ENCODE measurements at regions not wholly inside any gene's neighbourhood (a gene's known extent, or its start where the extent isn't known, plus 50 kb on each side); places are given as distances from the start of the nearest gene placed in this dataset.

DNA sequence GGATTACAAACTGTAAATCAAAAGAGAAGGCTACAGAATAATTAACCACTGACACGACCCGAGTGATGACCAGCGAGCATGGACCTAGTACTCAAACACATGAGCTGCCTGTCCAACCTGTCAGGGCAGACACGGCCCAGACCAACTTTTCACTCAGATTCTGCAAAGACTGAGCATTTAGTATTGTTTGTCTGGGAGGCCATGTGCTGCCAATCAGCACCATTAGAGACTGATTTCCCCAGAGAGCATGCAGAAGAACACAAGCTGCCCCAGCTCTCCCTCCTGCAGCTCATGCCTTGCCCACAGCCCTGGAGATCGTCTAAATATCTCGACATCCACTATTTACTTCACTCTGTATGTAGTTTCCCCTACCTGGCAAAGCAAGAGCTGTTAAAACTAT is 172.6 kb upstream of the INHBA start:
- Histone ChIP-seq H3K27me3 (ENCODE audit: control insufficient read depth in 4 of 4, insufficient read depth in 4 of 4, low read length in 3 of 4) (peaks cover 0 to 4% (median 0%) of the 10 kb centered on the region in 4 donors), H3K36me3 (ENCODE audit: control insufficient read depth in 4 of 4, insufficient read depth in 3 of 4, low read depth in 1 of 4, low read length in 3 of 4) (no peaks in the 10 kb centered on the region), H3K27ac (ENCODE audit: low read depth in 1 of 2, low read length in 2 of 2) (no peak overlapping the region), H3K4me1 (ENCODE audit: control insufficient read depth in 4 of 4, insufficient read depth in 4 of 4, low read length in 3 of 4) (no peaks in the 10 kb centered on the region), H3K4me3 (ENCODE audit: low read depth in 1 of 3, low read length in 3 of 3) (no peak overlapping the region), H3K9me3 (ENCODE audit: control insufficient read depth in 4 of 4, low read length in 3 of 4) (no peaks in the 10 kb centered on the region), H3K9ac (ENCODE audit: low read depth in 1 of 2, low read length in 2 of 2) (no peak overlapping the region)
- WGBS = 62% methylated on average over 6 of the region's 6 CpGs
- TF ChIP-seq, protein P1, sequence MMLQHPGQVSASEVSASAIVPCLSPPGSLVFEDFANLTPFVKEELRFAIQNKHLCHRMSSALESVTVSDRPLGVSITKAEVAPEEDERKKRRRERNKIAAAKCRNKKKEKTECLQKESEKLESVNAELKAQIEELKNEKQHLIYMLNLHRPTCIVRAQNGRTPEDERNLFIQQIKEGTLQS (IDR thresholded peaks at IDR 0.05) = no peak
- TF ChIP-seq SP1 (IDR thresholded peaks at IDR 0.05) (no peak), JUND (IDR thresholded peaks at IDR 0.05) (no peak), HNF4G (IDR thresholded peaks at IDR 0.05) (no peak), NR2F2 (IDR thresholded peaks at IDR 0.05) (no peak), FOXA1 (IDR thresholded peaks at IDR 0.05) (no peak), EGR1 (IDR thresholded peaks at IDR 0.05; ENCODE audit: low read depth in 2 of 2) (no peak), YY1 (IDR thresholded peaks at IDR 0.05) (no peak), HNF4A (conservative IDR thresholded peaks at IDR 0.05) (no peak), GABPA (IDR thresholded peaks at IDR 0.05 in 1 of 2, conservative IDR thresholded peaks at IDR 0.05 in 1 of 2) (no peak), RXRA (IDR thresholded peaks at IDR 0.05) (no peak), RAD21 (IDR thresholded peaks at IDR 0.05) (no peak), FOXA2 (IDR thresholded peaks at IDR 0.05) (no peak)
- TF ChIP-seq, protein P2, sequence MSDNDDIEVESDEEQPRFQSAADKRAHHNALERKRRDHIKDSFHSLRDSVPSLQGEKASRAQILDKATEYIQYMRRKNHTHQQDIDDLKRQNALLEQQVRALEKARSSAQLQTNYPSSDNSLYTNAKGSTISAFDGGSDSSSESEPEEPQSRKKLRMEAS (IDR thresholded peaks at IDR 0.05) = no peak
- TF ChIP-seq, protein P3, sequence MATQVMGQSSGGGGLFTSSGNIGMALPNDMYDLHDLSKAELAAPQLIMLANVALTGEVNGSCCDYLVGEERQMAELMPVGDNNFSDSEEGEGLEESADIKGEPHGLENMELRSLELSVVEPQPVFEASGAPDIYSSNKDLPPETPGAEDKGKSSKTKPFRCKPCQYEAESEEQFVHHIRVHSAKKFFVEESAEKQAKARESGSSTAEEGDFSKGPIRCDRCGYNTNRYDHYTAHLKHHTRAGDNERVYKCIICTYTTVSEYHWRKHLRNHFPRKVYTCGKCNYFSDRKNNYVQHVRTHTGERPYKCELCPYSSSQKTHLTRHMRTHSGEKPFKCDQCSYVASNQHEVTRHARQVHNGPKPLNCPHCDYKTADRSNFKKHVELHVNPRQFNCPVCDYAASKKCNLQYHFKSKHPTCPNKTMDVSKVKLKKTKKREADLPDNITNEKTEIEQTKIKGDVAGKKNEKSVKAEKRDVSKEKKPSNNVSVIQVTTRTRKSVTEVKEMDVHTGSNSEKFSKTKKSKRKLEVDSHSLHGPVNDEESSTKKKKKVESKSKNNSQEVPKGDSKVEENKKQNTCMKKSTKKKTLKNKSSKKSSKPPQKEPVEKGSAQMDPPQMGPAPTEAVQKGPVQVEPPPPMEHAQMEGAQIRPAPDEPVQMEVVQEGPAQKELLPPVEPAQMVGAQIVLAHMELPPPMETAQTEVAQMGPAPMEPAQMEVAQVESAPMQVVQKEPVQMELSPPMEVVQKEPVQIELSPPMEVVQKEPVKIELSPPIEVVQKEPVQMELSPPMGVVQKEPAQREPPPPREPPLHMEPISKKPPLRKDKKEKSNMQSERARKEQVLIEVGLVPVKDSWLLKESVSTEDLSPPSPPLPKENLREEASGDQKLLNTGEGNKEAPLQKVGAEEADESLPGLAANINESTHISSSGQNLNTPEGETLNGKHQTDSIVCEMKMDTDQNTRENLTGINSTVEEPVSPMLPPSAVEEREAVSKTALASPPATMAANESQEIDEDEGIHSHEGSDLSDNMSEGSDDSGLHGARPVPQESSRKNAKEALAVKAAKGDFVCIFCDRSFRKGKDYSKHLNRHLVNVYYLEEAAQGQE (IDR thresholded peaks at IDR 0.05) = no peak
- TF ChIP-seq, protein P4, sequence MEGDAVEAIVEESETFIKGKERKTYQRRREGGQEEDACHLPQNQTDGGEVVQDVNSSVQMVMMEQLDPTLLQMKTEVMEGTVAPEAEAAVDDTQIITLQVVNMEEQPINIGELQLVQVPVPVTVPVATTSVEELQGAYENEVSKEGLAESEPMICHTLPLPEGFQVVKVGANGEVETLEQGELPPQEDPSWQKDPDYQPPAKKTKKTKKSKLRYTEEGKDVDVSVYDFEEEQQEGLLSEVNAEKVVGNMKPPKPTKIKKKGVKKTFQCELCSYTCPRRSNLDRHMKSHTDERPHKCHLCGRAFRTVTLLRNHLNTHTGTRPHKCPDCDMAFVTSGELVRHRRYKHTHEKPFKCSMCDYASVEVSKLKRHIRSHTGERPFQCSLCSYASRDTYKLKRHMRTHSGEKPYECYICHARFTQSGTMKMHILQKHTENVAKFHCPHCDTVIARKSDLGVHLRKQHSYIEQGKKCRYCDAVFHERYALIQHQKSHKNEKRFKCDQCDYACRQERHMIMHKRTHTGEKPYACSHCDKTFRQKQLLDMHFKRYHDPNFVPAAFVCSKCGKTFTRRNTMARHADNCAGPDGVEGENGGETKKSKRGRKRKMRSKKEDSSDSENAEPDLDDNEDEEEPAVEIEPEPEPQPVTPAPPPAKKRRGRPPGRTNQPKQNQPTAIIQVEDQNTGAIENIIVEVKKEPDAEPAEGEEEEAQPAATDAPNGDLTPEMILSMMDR (IDR thresholded peaks at IDR 0.05; ENCODE audit: low read depth, low read length, missing input control) = no peak
- TF ChIP-seq, protein P5, sequence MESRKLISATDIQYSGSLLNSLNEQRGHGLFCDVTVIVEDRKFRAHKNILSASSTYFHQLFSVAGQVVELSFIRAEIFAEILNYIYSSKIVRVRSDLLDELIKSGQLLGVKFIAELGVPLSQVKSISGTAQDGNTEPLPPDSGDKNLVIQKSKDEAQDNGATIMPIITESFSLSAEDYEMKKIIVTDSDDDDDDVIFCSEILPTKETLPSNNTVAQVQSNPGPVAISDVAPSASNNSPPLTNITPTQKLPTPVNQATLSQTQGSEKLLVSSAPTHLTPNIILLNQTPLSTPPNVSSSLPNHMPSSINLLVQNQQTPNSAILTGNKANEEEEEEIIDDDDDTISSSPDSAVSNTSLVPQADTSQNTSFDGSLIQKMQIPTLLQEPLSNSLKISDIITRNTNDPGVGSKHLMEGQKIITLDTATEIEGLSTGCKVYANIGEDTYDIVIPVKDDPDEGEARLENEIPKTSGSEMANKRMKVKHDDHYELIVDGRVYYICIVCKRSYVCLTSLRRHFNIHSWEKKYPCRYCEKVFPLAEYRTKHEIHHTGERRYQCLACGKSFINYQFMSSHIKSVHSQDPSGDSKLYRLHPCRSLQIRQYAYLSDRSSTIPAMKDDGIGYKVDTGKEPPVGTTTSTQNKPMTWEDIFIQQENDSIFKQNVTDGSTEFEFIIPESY (IDR thresholded peaks at IDR 0.05) = no peak
- no peak for DNase-seq (ENCODE audit: low spot score)
